H1 (cell line): ENCODE measurements at regions not wholly inside any gene's neighbourhood (a gene's known extent, or its start where the extent isn't known, plus 50 kb on each side); places are given as distances from the start of the nearest gene placed in this dataset.

Source experiments
- RNF2 ChIP-seq: fragments of 200-900, 300-1000 bp; sonication (generic); IDR thresholded peaks from 2 replicates; pipeline ENCODE4 v1.7.1; 2016; ENCODE audit warnings: borderline replicate concordance, low read depth, mild to moderate bottlenecking, antibody characterized with exemption, low read length; ENCODE audit not compliant: poor library complexity, severe bottlenecking; ENCODE audit errors: missing control alignments

DNA sequence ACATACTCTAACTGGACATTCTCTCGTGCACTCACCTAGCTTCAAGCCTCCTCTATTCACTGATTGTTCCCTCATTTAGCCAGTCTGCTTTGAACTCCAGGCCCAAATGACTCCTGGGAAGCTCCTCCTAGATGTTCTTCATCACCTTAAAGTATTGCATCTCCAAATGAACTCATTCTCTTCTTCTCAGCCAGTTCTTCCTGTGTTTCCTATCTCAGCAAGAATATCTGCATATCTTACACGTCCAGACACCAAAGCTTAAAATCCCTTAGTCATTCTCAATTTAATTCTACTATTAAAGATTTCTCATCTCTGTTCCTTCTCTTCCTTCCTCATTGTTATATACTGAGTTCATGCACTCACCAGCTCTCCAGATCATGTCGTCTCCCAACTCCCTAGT is 118.6 kb upstream of the DAB2 start (continued):
- no peak for TF ChIP-seq RNF2
- TF ChIP-seq, all 59 proteins: peak for 0
